GM06990 (cell line): ENCODE measurements at regions not wholly inside any gene's neighbourhood (a gene's known extent, or its start where the extent isn't known, plus 50 kb on each side); places are given as distances from the start of the nearest gene placed in this dataset.

Experiments used
- DNase-seq: peaks from one replicate; pipeline ENCODE4 v3.0.0-alpha.2; 2011; ENCODE audit not compliant: insufficient read length; ENCODE audit errors: extremely low read depth
- H3K27me3 ChIP-seq: replicated peaks from 2 replicates; pipeline ENCODE4 v1.6.0; 2011; ENCODE audit warnings: low read length; ENCODE audit not compliant: control insufficient read depth, insufficient read depth
- H3K36me3 ChIP-seq: 2 replicates; pipeline ENCODE4 v1.5.1; 2011; ENCODE audit warnings: low read length; ENCODE audit not compliant: control insufficient read depth, insufficient read depth
- H3K4me3 ChIP-seq: replicated peaks from 2 replicates; pipeline ENCODE4 v1.5.1; 2011; ENCODE audit warnings: low read depth, mild to moderate bottlenecking, control low read depth, low read length
- CTCF ChIP-seq: IDR thresholded peaks from 2 replicates; pipeline ENCODE4 v1.5.1; 2011; ENCODE audit warnings: low read length, control low read depth, mild to moderate bottlenecking, inconsistent platforms; ENCODE audit not compliant: insufficient read depth, poor library complexity, severe bottlenecking

- H3K36me3 ChIP-seq: no peaks in the 10 kb centered on the region
- H3K27me3 ChIP-seq: no peaks in the 10 kb centered on the region
- no peak overlapping the region for H3K4me3 ChIP-seq
- DNase-seq: no peak
- no peak for TF ChIP-seq CTCF
Observed at GRCh38 chr7:46539892-46540483, 618.9 kb upstream of the IGFBP3 start.

GRCh38 chr7:46537191-46537905, 616.3 kb upstream of the IGFBP3 start:
- no peak for TF ChIP-seq CTCF
- DNase-seq: no peak
- no peaks in the 10 kb centered on the region for H3K27me3 ChIP-seq
- no peak overlapping the region for H3K4me3 ChIP-seq
- no peaks in the 10 kb centered on the region for H3K36me3 ChIP-seq

GRCh38 chr7:46534664-46535588, 613.9 kb upstream of the IGFBP3 start:
- no peak for DNase-seq
- TF ChIP-seq CTCF: no peak
- Histone ChIP-seq H3K36me3 (no peaks in the 10 kb centered on the region), H3K4me3 (no peak overlapping the region), H3K27me3 (no peaks in the 10 kb centered on the region)

GRCh38 chr7:46533946-46534345, 612.9 kb upstream of the IGFBP3 start:
- no peak overlapping the region for H3K4me3 ChIP-seq
- H3K27me3 ChIP-seq: no peaks in the 10 kb centered on the region
- no peak for DNase-seq
- no peak for TF ChIP-seq CTCF
- no peaks in the 10 kb centered on the region for H3K36me3 ChIP-seq

- TF ChIP-seq CTCF: no peak
- no peaks in the 10 kb centered on the region for H3K36me3 ChIP-seq
- DNase-seq: no peak
- H3K4me3 ChIP-seq: no peak overlapping the region
- no peaks in the 10 kb centered on the region for H3K27me3 ChIP-seq
Observed at GRCh38 chr7:46532571-46532970, 611.5 kb upstream of the IGFBP3 start.
